H1 (cell line): ENCODE measurements at regions not wholly inside any gene's neighbourhood (a gene's known extent, or its start where the extent isn't known, plus 50 kb on each side); places are given as distances from the start of the nearest gene placed in this dataset.

Experiments
- CTCF ChIA-PET: fragments of 300-600 bp; sonication (Branson Sonifier 250); formaldehyde crosslinking; loops from one replicate; lab custom pipeline; 2021; ENCODE audit not compliant: partially characterized antibody; lab: Charles Lee
- POLR2A ChIA-PET: fragments of 300-600 bp; sonication (Branson Sonifier 250); formaldehyde crosslinking; loops from one replicate; lab custom pipeline; 2021; ENCODE audit warnings: inconsistent platforms; ENCODE audit not compliant: partially characterized antibody; lab: Charles Lee
- DNase-seq, 2 experiments: peaks; one replicate each; pipeline versions ENCODE4 v3.0.0 to v3.0.0-alpha.2; 2010 to 2022; ENCODE audit warnings: low spot score in 2 of 2, low read depth in 1 of 2, mixed read lengths in 1 of 2
- FAIRE-seq: peaks from 2 replicates; lab custom pipeline; 2011; peaks lifted over from hg19 to GRCh38; lab: Jason Lieb, UNC
- H2AFZ ChIP-seq: 2 replicates; pipeline ENCODE4 v1.8.1; 2012; ENCODE audit warnings: low read length, inconsistent platforms
- H2AK5ac ChIP-seq: 2 replicates; pipeline ENCODE4 v1.6.1; 2013; ENCODE audit warnings: low read depth, low read length
- H2BK120ac ChIP-seq: replicated peaks from 2 replicates; pipeline ENCODE3; 2013; ENCODE audit warnings: low read depth, low read length, inconsistent platforms
- H2BK12ac ChIP-seq: 2 replicates; pipeline ENCODE4 v1.6.1; 2013; ENCODE audit warnings: low read depth, low read length
- H2BK15ac ChIP-seq: 2 replicates; pipeline ENCODE4 v1.6.1; 2013; ENCODE audit warnings: low read length
- H2BK20ac ChIP-seq: 2 replicates; pipeline ENCODE4 v1.6.1; 2013; ENCODE audit warnings: low read length
- H2BK5ac ChIP-seq: 2 replicates; pipeline ENCODE4 v1.6.1; 2013; ENCODE audit warnings: low read depth, low read length
- H3K14ac ChIP-seq: 2 replicates; pipeline ENCODE4 v1.6.1; 2013; ENCODE audit warnings: inconsistent platforms; ENCODE audit not compliant: insufficient read length
- H3K18ac ChIP-seq: 2 replicates; pipeline ENCODE4 v1.6.1; 2013; ENCODE audit warnings: low read length; ENCODE audit errors: extremely low read depth
- H3K23ac ChIP-seq: 2 replicates; pipeline ENCODE4 v1.6.1; 2013; ENCODE audit warnings: inconsistent platforms; ENCODE audit not compliant: insufficient read length
- H3K23me2 ChIP-seq: 2 replicates; pipeline ENCODE4 v1.6.1; 2013; ENCODE audit warnings: low read depth, low read length
- H3K27ac ChIP-seq: 2 replicates; pipeline ENCODE4 v1.6.1; 2011; ENCODE audit warnings: low read depth, low read length, inconsistent platforms
- H3K27me3 ChIP-seq, 4 experiments: replicated peaks in 1 of 4; 1 replicate in 1 of 4; 2 replicates in 3 of 4; pipeline versions ENCODE4 v1.6.1 to v1.8.1; 2011 to 2013; ENCODE audit warnings: low read length in 3 of 4, mild to moderate bottlenecking in 3 of 4, inconsistent platforms in 2 of 4, mixed read lengths in 2 of 4, moderate library complexity in 1 of 4; ENCODE audit not compliant: control insufficient read depth in 3 of 4, insufficient read depth in 3 of 4; ENCODE audit errors: extremely low read depth in 1 of 4
- H3K36me3 ChIP-seq, 4 experiments: 2 replicates each; pipeline versions ENCODE4 v1.6.1 to v1.8.1; 2011 to 2013; ENCODE audit warnings: mild to moderate bottlenecking in 4 of 4, low read length in 3 of 4, moderate library complexity in 2 of 4, control low read depth in 1 of 4, inconsistent platforms in 1 of 4; ENCODE audit not compliant: insufficient read depth in 4 of 4, control insufficient read depth in 2 of 4
- H3K4ac ChIP-seq: replicated peaks from 2 replicates; pipeline ENCODE3; 2013; ENCODE audit warnings: low read length, low read depth, mixed read lengths, inconsistent platforms; ENCODE audit not compliant: insufficient read length
- H3K4me1 ChIP-seq, 4 experiments: replicated peaks in 1 of 4; 1 replicate in 1 of 4; 2 replicates in 3 of 4; pipeline versions ENCODE4 v1.6.1 to v1.8.1; 2011 to 2013; ENCODE audit warnings: low read length in 3 of 4, inconsistent platforms in 2 of 4, mixed read lengths in 1 of 4; ENCODE audit not compliant: insufficient read depth in 4 of 4, control insufficient read depth in 3 of 4
- H3K4me2 ChIP-seq, 2 experiments: 2 replicates each; pipeline versions ENCODE4 v1.6.1 to v1.8.1; 2011 to 2013; ENCODE audit warnings: low read depth in 2 of 2, low read length in 2 of 2, control low read depth in 1 of 2, inconsistent platforms in 1 of 2, mild to moderate bottlenecking in 1 of 2; ENCODE audit not compliant: insufficient read depth in 1 of 2
- H3K4me3 ChIP-seq, 4 experiments: fragments of 200-600, 300-600 bp in 1 of 4; sonication (generic), shearing (Covaris generic), sonication (Bioruptor Twin) in 1 of 4; 2 replicates each; pipeline versions ENCODE4 v1.5.1 to v1.8.1; 2011 to 2016; ENCODE audit warnings: low read length in 4 of 4, low read depth in 3 of 4, control low read depth in 2 of 4, inconsistent platforms in 2 of 4, mild to moderate bottlenecking in 2 of 4, mixed read lengths in 1 of 4, moderate library complexity in 1 of 4; ENCODE audit not compliant: insufficient read depth in 2 of 4; ENCODE audit errors: extremely low read depth in 1 of 4
- H3K56ac ChIP-seq: replicated peaks from 2 replicates; pipeline ENCODE3; 2013; ENCODE audit warnings: low read depth, mild to moderate bottlenecking, mixed read lengths, low read length, inconsistent platforms; ENCODE audit not compliant: insufficient read length
- H3K79me1 ChIP-seq: 2 replicates; pipeline ENCODE4 v1.6.1; 2013; ENCODE audit warnings: low read depth, low read length, control low read depth
- H3K79me2 ChIP-seq, 2 experiments: 2 replicates each; pipeline versions ENCODE4 v1.6.1 to v1.8.1; 2012 to 2013; ENCODE audit warnings: low read length in 2 of 2, mild to moderate bottlenecking in 2 of 2, inconsistent platforms in 1 of 2; ENCODE audit not compliant: insufficient read depth in 2 of 2, control insufficient read depth in 1 of 2
- H3K9ac ChIP-seq, 4 experiments: replicated peaks in 1 of 4; 1 replicate in 1 of 4; 2 replicates in 3 of 4; pipeline versions ENCODE4 v1.6.1 to v1.8.1; 2011 to 2013; ENCODE audit warnings: low read depth in 3 of 4, low read length in 3 of 4, control low read depth in 2 of 4, mild to moderate bottlenecking in 2 of 4, moderate library complexity in 2 of 4, inconsistent platforms in 1 of 4; ENCODE audit errors: extremely low read depth in 1 of 4
- H3K9me3 ChIP-seq, 2 experiments: 2 replicates each; pipeline versions ENCODE4 v1.6.1 to v1.8.1; 2012 to 2013; ENCODE audit warnings: mild to moderate bottlenecking in 2 of 2, moderate library complexity in 2 of 2, control low read depth in 1 of 2, inconsistent platforms in 1 of 2, low read depth in 1 of 2, low read length in 1 of 2, mixed read lengths in 1 of 2; ENCODE audit not compliant: insufficient read depth in 2 of 2
- H4K20me1 ChIP-seq, 2 experiments: replicated peaks in 1 of 2; 2 replicates each; pipeline versions ENCODE3 to v1.8.1; 2011 to 2013; ENCODE audit warnings: inconsistent platforms in 2 of 2, low read length in 2 of 2, mild to moderate bottlenecking in 1 of 2; ENCODE audit not compliant: insufficient read depth in 2 of 2, control insufficient read depth in 1 of 2
- H4K5ac ChIP-seq: 2 replicates; pipeline ENCODE4 v1.6.1; 2013; ENCODE audit warnings: low read length, low read depth, mixed read lengths, inconsistent platforms; ENCODE audit not compliant: insufficient read length
- H4K8ac ChIP-seq: 2 replicates; pipeline ENCODE4 v1.8.0; 2013; ENCODE audit warnings: mild to moderate bottlenecking, moderate library complexity, low read length, inconsistent platforms; ENCODE audit not compliant: insufficient read depth; ENCODE audit errors: extremely low read depth
- H4K91ac ChIP-seq: replicated peaks from 2 replicates; pipeline ENCODE3; 2013; ENCODE audit warnings: low read length, mixed read lengths, inconsistent platforms; ENCODE audit not compliant: insufficient read length
- CHD2 ChIP-seq: IDR thresholded peaks from 2 replicates; pipeline ENCODE4 v1.6.1; 2012; ENCODE audit warnings: low read length, improper control_type of control experiment
- RAD21 ChIP-seq, 2 experiments: IDR thresholded peaks in 1 of 2; conservative IDR thresholded peaks in 1 of 2; 2 replicates each; pipeline ENCODE4 v1.6.1; 2011; ENCODE audit warnings: low read depth in 2 of 2, low read length in 2 of 2, improper control_type of control experiment in 1 of 2, inconsistent platforms in 1 of 2, mild to moderate bottlenecking in 1 of 2, moderate library complexity in 1 of 2
- TEAD4 ChIP-seq: IDR thresholded peaks from 2 replicates; pipeline ENCODE4 v1.6.1; 2012; ENCODE audit warnings: low read depth, low read length, inconsistent platforms, mixed read lengths
- WGBS, 2 experiments: shearing (Covaris generic) in 1 of 2; methylation state at CpG; one replicate each; pipeline versions ENCODE4 v1.1.6 to v1.1.7; 2013 to 2015; ENCODE audit warnings: low lambda C conversion rate in 2 of 2, mixed read lengths in 2 of 2, inconsistent platforms in 1 of 2, low coverage in 1 of 2, missing lambda C conversion rate in 1 of 2; ENCODE audit not compliant: insufficient replicate concordance in 2 of 2, insufficient coverage in 1 of 2, insufficient read length in 1 of 2; ENCODE audit errors: extremely low coverage in 1 of 2, missing lambda C conversion rate in 1 of 2; 5-methylcytosine and 5-hydroxymethylcytosine counted together

- Histone ChIP-seq H2BK5ac (no peak overlapping the region), H3K27ac (no peak overlapping the region), H3K79me1 (no peaks in the 10 kb centered on the region), H2BK12ac (0 out of 2 replicates have a peak overlapping the region, but pooled peaks have one; percentile 41), H3K9me3 (no peaks in the 10 kb centered on the region), H3K4me2 (no peak overlapping the region), H2AFZ (peak overlapping the region; percentile 43; the same call in 1 of the 2 replicates), H3K27me3 (no peaks in the 10 kb centered on the region), H4K8ac (no peak overlapping the region), H3K4me1 (peaks cover 0 to 10% (median 2%) of the 10 kb centered on the region in 4 experiments; a peak in 2 of 7 replicates), H3K4ac (no peak overlapping the region), H2BK20ac (no peak overlapping the region), H3K23me2 (no peaks in the 10 kb centered on the region), H2BK15ac (no peak overlapping the region), H3K23ac (no peak overlapping the region), H3K79me2 (no peaks in the 10 kb centered on the region), H2AK5ac (no peak overlapping the region), H3K9ac (no peak overlapping the region), H3K56ac (no peak overlapping the region), H3K18ac (no peak overlapping the region), H3K36me3 (no peaks in the 10 kb centered on the region), H3K4me3 (no peak overlapping the region), H2BK120ac (no peak overlapping the region), H4K20me1 (no peaks in the 10 kb centered on the region), H3K14ac (no peak overlapping the region), H4K5ac (no peak overlapping the region), H4K91ac (no peak overlapping the region)
- TF ChIP-seq CHD2 (no peak), RAD21 (IDR thresholded peaks at IDR 0.05 in 1 of 2, conservative IDR thresholded peaks at IDR 0.05 in 1 of 2; ENCODE audit: low read depth in 2 of 2, low read length in 2 of 2) (0 out of 4 replicates have a peak, but pooled peaks of 1 of the 2 experiments have one; percentile 1), TEAD4 (0 out of 2 replicates have a peak, but pooled peaks have one; percentile 15)
- ChIA-PET POLR2A (no interaction called here), CTCF (interaction anchor here (0.8 kb wide), 2 partner anchors 12 to 317 kb away, joined by 3 to 4 read pairs; no protein-coding TSS in a partner anchor)
- FAIRE-seq (no peak), DNase-seq (no peak)
- 86% methylated on average over 1 of the region's 1 CpG; no CpG with 5 or more reads in 1 of the 2 experiments for WGBS, 2 experiments
These were observed 819.1 kb downstream of the GRID1 start for GRCh38 chr10:85547460-85548023.
